Ovary (tissue), 7 donors: ENCODE measurements at regions not wholly inside any gene's neighbourhood (a gene's known extent, or its start where the extent isn't known, plus 50 kb on each side); places are given as distances from the start of the nearest gene placed in this dataset.

ENCODE experiments used
- DNase-seq, 5 donors: peaks; one replicate each; pipeline ENCODE4 v3.0.0-alpha.2; 2019 to 2020
- H3K27ac ChIP-seq, 2 donors: fragments of 200-600 bp; one replicate each; pipeline versions ENCODE4 v1.5.1 to v1.8.0; 2019 to 2022
- H3K27me3 ChIP-seq: fragments of 200-600 bp; one replicate; pipeline ENCODE4 v1.8.0; 2022
- H3K36me3 ChIP-seq: fragments of 200-600 bp; sonication (generic); one replicate; pipeline ENCODE4 v1.5.1; 2019
- H3K4me1 ChIP-seq: one replicate; pipeline ENCODE4 v1.8.1; 2013; ENCODE audit warnings: mild to moderate bottlenecking, moderate library complexity; ENCODE audit not compliant: insufficient read depth
- H3K4me3 ChIP-seq: fragments of 200-600 bp; sonication (generic); one replicate; pipeline ENCODE4 v1.5.1; 2017
- H3K9me3 ChIP-seq, 2 donors: fragments of 200-600 bp in 1 of 2; sonication (generic) in 1 of 2; one replicate each; pipeline versions ENCODE4 v1.5.1 to v1.8.1; 2013 to 2019; ENCODE audit warnings: mild to moderate bottlenecking in 1 of 2, moderate library complexity in 1 of 2
- CTCF ChIP-seq, 3 donors: fragments of 450-650 bp in 2 of 3; fragments of 200-600 bp in 1 of 3; IDR thresholded peaks; one replicate each; pipeline versions ENCODE4 v1.5.1 to v1.8.0; 2016 to 2022; ENCODE audit warnings: antibody characterized with exemption in 3 of 3, mild to moderate bottlenecking in 1 of 3
- EP300 ChIP-seq: sonication (generic); formaldehyde crosslinking; IDR thresholded peaks from one replicate; pipeline ENCODE4 v1.6.1; 2017; ENCODE audit warnings: antibody characterized with exemption
- POLR2A ChIP-seq: fragments of 450-650 bp; IDR thresholded peaks from one replicate; pipeline ENCODE4 v1.6.1; 2017; ENCODE audit warnings: antibody characterized with exemption, mild to moderate bottlenecking, moderate library complexity
- WGBS, 3 donors: extraction: QIAGEN DNeasy Blood & Tissue Kit in 1 of 3; methylation state at CpG; one replicate each; pipeline versions ENCODE4 v1.1.5 to v1.1.7; 2013 to 2017; 5-methylcytosine and 5-hydroxymethylcytosine counted together
- intact Hi-C, 4 donors: fragments of 100-400 bp; cut with DNase I; formaldehyde crosslinking; loops; one replicate each; pipeline versions ENCODE4 v1.11.0 to v1.15.1; 2022 to 2023
- donor health status: DM: no; HTN: no; CAD: no; lungs with moderate emphysema.
- donor health status: DM: no; HTN: no; CAD: no.
- donor health status: Bipolar disorder and iron deficiency.
- donor health status: DM: no; HTN: no; CAD: no.
- donor health status: DM: yes; HTN: yes; CAD: no.

GRCh38 chr6:154611847-154612246 lies 101.4 kb upstream of the CNKSR3 start:
- Histone ChIP-seq H3K27me3 (no peaks in the 10 kb centered on the region), H3K4me1 (peaks cover 8% of the 10 kb centered on the region), H3K27ac (no peak overlapping the region), H3K9me3 (no peaks in the 10 kb centered on the region), H3K4me3 (no peak overlapping the region), H3K36me3 (no peaks in the 10 kb centered on the region)
- no peak for DNase-seq
- 75 to 82% (median 79%) methylated on average over 2 of the region's 2 CpGs for WGBS, 3 donors
- intact Hi-C loops = no loop called here
- TF ChIP-seq CTCF (IDR thresholded peaks at IDR 0.05) (no peak), EP300 (no peak)

GRCh38 chr6:154613137-154613676 lies 102.7 kb upstream of the CNKSR3 start:
- no peak for TF ChIP-seq POLR2A
- no peak for TF ChIP-seq EP300
- TF ChIP-seq CTCF (IDR thresholded peaks at IDR 0.05) = no peak
- Histone ChIP-seq H3K36me3 (no peaks in the 10 kb centered on the region), H3K4me1 (peaks cover 8% of the 10 kb centered on the region), H3K27me3 (no peaks in the 10 kb centered on the region), H3K27ac (no peak overlapping the region), H3K9me3 (no peaks in the 10 kb centered on the region), H3K4me3 (no peak overlapping the region)
- no peak for DNase-seq
- intact Hi-C loops = no loop called here
- 87 to 89% (median 89%) methylated on average over 8 of the region's 8 CpGs for WGBS, 3 donors

- no peaks in the 10 kb centered on the region for H3K36me3 ChIP-seq
- no peak overlapping the region for H3K27ac ChIP-seq
- H3K4me1 ChIP-seq = peaks cover 8% of the 10 kb centered on the region
- no peak for DNase-seq
- intact Hi-C loops = no loop called here
- H3K27me3 ChIP-seq = no peaks in the 10 kb centered on the region
- WGBS, 3 donors = 50 to 58% (median 57%) methylated on average over 4 of the region's 4 CpGs
- no peak overlapping the region for H3K4me3 ChIP-seq
- H3K9me3 ChIP-seq = no peaks in the 10 kb centered on the region
- TF ChIP-seq CTCF (IDR thresholded peaks at IDR 0.05) = no peak
- no peak for TF ChIP-seq EP300
- TF ChIP-seq POLR2A = no peak
These were observed 103.6 kb upstream of the CNKSR3 start for GRCh38 chr6:154614101-154614500.

- Histone ChIP-seq H3K4me3 (no peak overlapping the region), H3K36me3 (no peaks in the 10 kb centered on the region), H3K4me1 (peaks cover 8% of the 10 kb centered on the region), H3K9me3 (no peaks in the 10 kb centered on the region), H3K27ac (no peak overlapping the region), H3K27me3 (no peaks in the 10 kb centered on the region)
- WGBS, 3 donors = 9 to 29% (median 20%) methylated on average over 4 of the region's 4 CpGs
- TF ChIP-seq POLR2A (no peak), CTCF (IDR thresholded peaks at IDR 0.05) (no peak), EP300 (no peak)
- no peak for DNase-seq
- intact Hi-C loops = no loop called here
These were observed 104.2 kb upstream of the CNKSR3 start for GRCh38 chr6:154614641-154615040.
